ENCODE measurements at regions not wholly inside any gene's neighbourhood (a gene's known extent, or its start where the extent isn't known, plus 50 kb on each side); places are given as distances from the start of the nearest gene placed in this dataset.

- TF ChIP-seq CTCF (IDR thresholded peaks at IDR 0.05) (no peak), POLR2A (IDR thresholded peaks at IDR 0.05) (no peak)
Measured at GRCh38 chr4:130349745-130350144, 1253.8 kb downstream of the C4orf33 start.

Measured in right lobe of liver (tissue), 4 donors.